ENCODE measurements at regions not wholly inside any gene's neighbourhood (a gene's known extent, or its start where the extent isn't known, plus 50 kb on each side); places are given as distances from the start of the nearest gene placed in this dataset.

DNA sequence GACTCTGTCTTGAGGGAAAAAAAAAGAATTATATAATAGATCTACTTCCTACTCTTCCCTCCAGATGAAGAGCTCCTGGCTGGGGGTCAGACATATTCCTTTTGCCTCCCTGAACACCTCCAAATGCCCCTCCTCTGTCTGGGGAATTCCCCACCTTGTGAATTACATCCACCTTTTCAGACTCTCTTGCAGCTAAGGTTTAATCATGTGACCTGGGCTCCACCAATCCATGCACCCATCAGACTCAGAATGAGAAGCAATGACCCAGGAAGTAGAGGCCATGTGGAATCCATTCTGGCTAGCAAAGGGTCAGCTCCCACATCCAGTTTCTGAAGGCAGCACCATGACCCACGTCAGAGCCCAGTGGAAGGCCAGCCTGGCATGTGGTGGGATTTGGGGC is 93.6 kb upstream of the CUX1 start:
- DNase-seq (no peak), ATAC-seq (ENCODE audit: poor library complexity) (no peak)
- TF ChIP-seq, protein P1, sequence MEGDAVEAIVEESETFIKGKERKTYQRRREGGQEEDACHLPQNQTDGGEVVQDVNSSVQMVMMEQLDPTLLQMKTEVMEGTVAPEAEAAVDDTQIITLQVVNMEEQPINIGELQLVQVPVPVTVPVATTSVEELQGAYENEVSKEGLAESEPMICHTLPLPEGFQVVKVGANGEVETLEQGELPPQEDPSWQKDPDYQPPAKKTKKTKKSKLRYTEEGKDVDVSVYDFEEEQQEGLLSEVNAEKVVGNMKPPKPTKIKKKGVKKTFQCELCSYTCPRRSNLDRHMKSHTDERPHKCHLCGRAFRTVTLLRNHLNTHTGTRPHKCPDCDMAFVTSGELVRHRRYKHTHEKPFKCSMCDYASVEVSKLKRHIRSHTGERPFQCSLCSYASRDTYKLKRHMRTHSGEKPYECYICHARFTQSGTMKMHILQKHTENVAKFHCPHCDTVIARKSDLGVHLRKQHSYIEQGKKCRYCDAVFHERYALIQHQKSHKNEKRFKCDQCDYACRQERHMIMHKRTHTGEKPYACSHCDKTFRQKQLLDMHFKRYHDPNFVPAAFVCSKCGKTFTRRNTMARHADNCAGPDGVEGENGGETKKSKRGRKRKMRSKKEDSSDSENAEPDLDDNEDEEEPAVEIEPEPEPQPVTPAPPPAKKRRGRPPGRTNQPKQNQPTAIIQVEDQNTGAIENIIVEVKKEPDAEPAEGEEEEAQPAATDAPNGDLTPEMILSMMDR (IDR thresholded peaks at IDR 0.05): no peak
- Histone ChIP-seq H3K36me3 (ENCODE audit: insufficient read depth, low read length) (no peaks in the 10 kb centered on the region), H3K4me3 (ENCODE audit: low read length) (no peak overlapping the region), H3K27ac (ENCODE audit: low read depth in 1 of 2, low read length in 2 of 2) (no peak overlapping the region), H3K4me1 (ENCODE audit: insufficient read depth, low read length) (no peaks in the 10 kb centered on the region), H3K9me3 (ENCODE audit: control insufficient read depth in 1 of 2, insufficient read depth in 1 of 2, low read length in 2 of 2) (peaks cover 0 to 7% of the 10 kb centered on the region in 2 experiments), H3K27me3 (ENCODE audit: control insufficient read depth in 1 of 2, insufficient read depth in 2 of 2, low read length in 2 of 2) (no peaks in the 10 kb centered on the region)
- intact Hi-C loops (cut with DNase I, micrococcal nuclease): no loop called here
- no peaks in the 10 kb centered on the region for H3K36me3 Mint-ChIP-seq (ENCODE audit: low read depth)
- H3K4me3 Mint-ChIP-seq: no peak overlapping the region
- H3K27ac Mint-ChIP-seq: no peak overlapping the region
- H3K27me3 Mint-ChIP-seq: no peaks in the 10 kb centered on the region
- no peaks in the 10 kb centered on the region for H3K4me1 Mint-ChIP-seq (ENCODE audit: low read depth)
- CTCF ChIA-PET: no interaction called here
- H3K9me3 Mint-ChIP-seq: no peaks in the 10 kb centered on the region
- POLR2A ChIA-PET: no interaction called here

DNA sequence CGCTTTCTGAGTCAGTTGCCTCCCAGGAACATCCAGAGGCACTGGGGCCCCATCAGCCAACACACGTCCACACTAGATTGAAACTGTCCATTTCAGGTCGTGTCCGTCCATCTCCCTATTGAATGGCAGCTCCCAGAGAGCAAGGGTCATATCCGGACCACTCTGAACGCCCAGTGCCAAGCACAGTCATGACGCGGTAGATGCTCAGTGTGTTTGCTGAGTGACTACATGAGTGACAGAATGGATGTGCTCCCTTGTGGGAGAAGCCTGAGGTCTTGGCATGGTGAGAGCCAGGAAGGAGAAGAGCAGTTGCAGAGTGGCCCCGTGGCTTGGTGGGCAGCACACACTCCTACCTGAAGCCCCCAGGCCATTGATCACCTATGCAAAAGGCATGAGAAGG is 92.5 kb upstream of the CUX1 start:
- Mint-ChIP-seq H3K9me3 (no peaks in the 10 kb centered on the region), H3K36me3 (ENCODE audit: low read depth) (no peaks in the 10 kb centered on the region), H3K4me3 (no peak overlapping the region), H3K27me3 (no peaks in the 10 kb centered on the region), H3K27ac (no peak overlapping the region), H3K4me1 (ENCODE audit: low read depth) (no peaks in the 10 kb centered on the region)
- no peak overlapping the region for H3K27ac ChIP-seq (ENCODE audit: low read depth in 1 of 2, low read length in 2 of 2)
- H3K9me3 ChIP-seq (ENCODE audit: control insufficient read depth in 1 of 2, insufficient read depth in 1 of 2, low read length in 2 of 2): peaks cover 0 to 7% of the 10 kb centered on the region in 2 experiments
- intact Hi-C loops (cut with DNase I, micrococcal nuclease): no loop called here
- ATAC-seq (ENCODE audit: poor library complexity) (no peak), DNase-seq (no peak)
- no peaks in the 10 kb centered on the region for H3K4me1 ChIP-seq (ENCODE audit: insufficient read depth, low read length)
- CTCF ChIA-PET: no interaction called here
- H3K4me3 ChIP-seq (ENCODE audit: low read length): no peak overlapping the region
- TF ChIP-seq, protein P1 (IDR thresholded peaks at IDR 0.05): no peak
- POLR2A ChIA-PET: no interaction called here
- H3K27me3 ChIP-seq (ENCODE audit: control insufficient read depth in 1 of 2, insufficient read depth in 2 of 2, low read length in 2 of 2): no peaks in the 10 kb centered on the region
- H3K36me3 ChIP-seq (ENCODE audit: insufficient read depth, low read length): no peaks in the 10 kb centered on the region

DNA sequence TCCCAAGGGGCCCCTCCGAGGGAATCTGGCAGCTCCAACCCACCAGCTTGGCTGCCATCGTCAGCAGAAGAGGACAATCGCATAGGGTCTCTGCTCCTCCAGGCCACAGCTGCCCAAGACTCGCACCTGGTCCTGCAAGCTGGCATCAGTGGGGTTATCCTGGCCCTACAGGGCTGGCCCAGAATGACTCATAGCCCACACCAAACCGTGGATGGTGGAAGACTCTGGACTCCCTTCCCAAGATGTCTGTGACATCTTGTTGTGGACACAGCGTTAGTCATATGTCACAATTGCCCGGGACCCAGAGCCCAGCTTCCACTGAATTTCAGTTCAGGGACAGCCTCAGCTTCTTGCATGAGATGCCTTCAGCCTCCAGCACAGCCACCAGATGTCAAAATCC is 91.5 kb upstream of the CUX1 start:
- no peaks in the 10 kb centered on the region for H3K36me3 Mint-ChIP-seq (ENCODE audit: low read depth)
- Histone ChIP-seq H3K27ac (ENCODE audit: low read depth in 1 of 2, low read length in 2 of 2) (no peak overlapping the region), H3K4me3 (ENCODE audit: low read length) (no peak overlapping the region), H3K4me1 (ENCODE audit: insufficient read depth, low read length) (no peaks in the 10 kb centered on the region), H3K27me3 (ENCODE audit: control insufficient read depth in 1 of 2, insufficient read depth in 2 of 2, low read length in 2 of 2) (no peaks in the 10 kb centered on the region), H3K9me3 (ENCODE audit: control insufficient read depth in 1 of 2, insufficient read depth in 1 of 2, low read length in 2 of 2) (peaks cover 0 to 7% of the 10 kb centered on the region in 2 experiments), H3K36me3 (ENCODE audit: insufficient read depth, low read length) (no peaks in the 10 kb centered on the region)
- ChIA-PET POLR2A (no interaction called here), CTCF (no interaction called here)
- H3K4me1 Mint-ChIP-seq (ENCODE audit: low read depth): no peaks in the 10 kb centered on the region
- H3K4me3 Mint-ChIP-seq: no peak overlapping the region
- no peaks in the 10 kb centered on the region for H3K9me3 Mint-ChIP-seq
- H3K27me3 Mint-ChIP-seq: no peaks in the 10 kb centered on the region
- no peak overlapping the region for H3K27ac Mint-ChIP-seq
- DNase-seq: no peak
- intact Hi-C loops (cut with DNase I, micrococcal nuclease): no loop called here
- TF ChIP-seq, protein P1 (IDR thresholded peaks at IDR 0.05): no peak
- no peak for ATAC-seq (ENCODE audit: poor library complexity)
